ENCODE measurements at regions not wholly inside any gene's neighbourhood (a gene's known extent, or its start where the extent isn't known, plus 50 kb on each side); places are given as distances from the start of the nearest gene placed in this dataset.

DNA sequence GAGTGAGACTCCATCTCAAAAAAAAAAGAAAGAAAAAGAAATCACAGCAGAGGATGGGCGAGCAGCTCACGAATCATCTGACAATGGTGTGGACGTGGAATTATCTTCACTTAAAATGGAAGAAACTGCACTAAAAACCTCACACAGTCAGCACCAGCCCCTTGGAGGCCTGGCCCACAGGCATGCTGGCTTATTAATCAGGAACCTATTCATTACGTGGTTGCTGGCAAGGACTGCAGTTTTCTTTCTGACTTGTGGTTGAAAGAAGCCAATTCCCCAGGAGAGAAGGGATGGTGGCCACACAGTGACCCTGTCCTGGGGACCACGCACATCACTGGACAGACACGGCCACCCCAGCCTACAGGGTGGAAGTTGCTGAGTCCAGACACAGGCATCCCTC is 401.1 kb downstream of the CTTN start:
- no peaks in the 10 kb centered on the region for H3K36me3 ChIP-seq (ENCODE audit: low read length)
- no peak overlapping the region for H3K9ac ChIP-seq (ENCODE audit: low read length)
- TF ChIP-seq, protein P1, sequence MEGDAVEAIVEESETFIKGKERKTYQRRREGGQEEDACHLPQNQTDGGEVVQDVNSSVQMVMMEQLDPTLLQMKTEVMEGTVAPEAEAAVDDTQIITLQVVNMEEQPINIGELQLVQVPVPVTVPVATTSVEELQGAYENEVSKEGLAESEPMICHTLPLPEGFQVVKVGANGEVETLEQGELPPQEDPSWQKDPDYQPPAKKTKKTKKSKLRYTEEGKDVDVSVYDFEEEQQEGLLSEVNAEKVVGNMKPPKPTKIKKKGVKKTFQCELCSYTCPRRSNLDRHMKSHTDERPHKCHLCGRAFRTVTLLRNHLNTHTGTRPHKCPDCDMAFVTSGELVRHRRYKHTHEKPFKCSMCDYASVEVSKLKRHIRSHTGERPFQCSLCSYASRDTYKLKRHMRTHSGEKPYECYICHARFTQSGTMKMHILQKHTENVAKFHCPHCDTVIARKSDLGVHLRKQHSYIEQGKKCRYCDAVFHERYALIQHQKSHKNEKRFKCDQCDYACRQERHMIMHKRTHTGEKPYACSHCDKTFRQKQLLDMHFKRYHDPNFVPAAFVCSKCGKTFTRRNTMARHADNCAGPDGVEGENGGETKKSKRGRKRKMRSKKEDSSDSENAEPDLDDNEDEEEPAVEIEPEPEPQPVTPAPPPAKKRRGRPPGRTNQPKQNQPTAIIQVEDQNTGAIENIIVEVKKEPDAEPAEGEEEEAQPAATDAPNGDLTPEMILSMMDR (IDR thresholded peaks at IDR 0.05; ENCODE audit: insufficient read depth, low read length, poor library complexity, severe bottlenecking) = no peak
- TF ChIP-seq EZH2phosphoT487 (conservative IDR thresholded peaks at IDR 0.05; ENCODE audit: low read length) = no peak
- H3K27ac ChIP-seq (ENCODE audit: low read depth, low read length) = no peak overlapping the region
- no peaks in the 10 kb centered on the region for H3K27me3 ChIP-seq (ENCODE audit: low read length)
- no peaks in the 10 kb centered on the region for H3F3A ChIP-seq (ENCODE audit: insufficient read depth)
- H3K4me3 ChIP-seq (ENCODE audit: insufficient read depth, low read length, poor library complexity, severe bottlenecking) = no peak overlapping the region
- no peaks in the 10 kb centered on the region for H3K9me3 ChIP-seq (ENCODE audit: insufficient read depth, low read length)
- no peaks in the 10 kb centered on the region for H4K20me1 ChIP-seq (ENCODE audit: low read depth, low read length)
- no peaks in the 10 kb centered on the region for H3K9me2 ChIP-seq (replicated peaks; ENCODE audit: insufficient read depth, low read length)
- no peak overlapping the region for H2AFZ ChIP-seq (ENCODE audit: low read depth, low read length, severe bottlenecking)
- H3K4me2 ChIP-seq (ENCODE audit: low read depth, low read length, poor library complexity, severe bottlenecking) = no peak overlapping the region
- no peaks in the 10 kb centered on the region for H3K79me2 ChIP-seq (ENCODE audit: insufficient read depth, low read length)

DNA sequence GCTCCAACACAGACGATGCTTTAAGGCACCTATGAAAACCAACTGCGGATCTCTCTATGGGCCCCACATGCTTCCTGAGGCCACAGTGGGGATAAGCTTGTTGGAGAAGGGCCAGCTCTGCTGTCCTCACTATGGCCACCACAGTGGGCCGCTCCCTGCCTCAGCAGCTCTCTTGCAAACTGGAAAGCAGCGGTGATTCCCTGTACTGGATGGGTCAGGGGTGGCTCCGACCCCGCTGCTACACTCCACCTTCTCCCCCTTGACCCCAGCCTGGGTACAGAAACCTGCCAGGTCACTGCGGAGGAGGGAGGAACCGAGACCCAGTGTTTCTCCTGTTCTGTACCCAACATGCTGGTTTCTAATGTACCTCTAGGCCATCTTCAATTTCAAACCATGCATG is 403.9 kb downstream of the CTTN start:
- no peaks in the 10 kb centered on the region for H3K27me3 ChIP-seq (ENCODE audit: low read length)
- H2AFZ ChIP-seq (ENCODE audit: low read depth, low read length, severe bottlenecking) = no peak overlapping the region
- H3K9me3 ChIP-seq (ENCODE audit: insufficient read depth, low read length) = no peaks in the 10 kb centered on the region
- no peaks in the 10 kb centered on the region for H3K36me3 ChIP-seq (ENCODE audit: low read length)
- TF ChIP-seq, protein P1 (IDR thresholded peaks at IDR 0.05; ENCODE audit: insufficient read depth, low read length, poor library complexity, severe bottlenecking) = no peak
- no peak for TF ChIP-seq EZH2phosphoT487 (conservative IDR thresholded peaks at IDR 0.05; ENCODE audit: low read length)
- no peak overlapping the region for H3K4me3 ChIP-seq (ENCODE audit: insufficient read depth, low read length, poor library complexity, severe bottlenecking)
- no peaks in the 10 kb centered on the region for H3K9me2 ChIP-seq (replicated peaks; ENCODE audit: insufficient read depth, low read length)
- no peak overlapping the region for H3K9ac ChIP-seq (ENCODE audit: low read length)
- no peaks in the 10 kb centered on the region for H3F3A ChIP-seq (ENCODE audit: insufficient read depth)
- H3K4me2 ChIP-seq (ENCODE audit: low read depth, low read length, poor library complexity, severe bottlenecking) = no peak overlapping the region
- H3K79me2 ChIP-seq (ENCODE audit: insufficient read depth, low read length) = no peaks in the 10 kb centered on the region
- H3K27ac ChIP-seq (ENCODE audit: low read depth, low read length) = no peak overlapping the region
- no peaks in the 10 kb centered on the region for H4K20me1 ChIP-seq (ENCODE audit: low read depth, low read length)

DNA sequence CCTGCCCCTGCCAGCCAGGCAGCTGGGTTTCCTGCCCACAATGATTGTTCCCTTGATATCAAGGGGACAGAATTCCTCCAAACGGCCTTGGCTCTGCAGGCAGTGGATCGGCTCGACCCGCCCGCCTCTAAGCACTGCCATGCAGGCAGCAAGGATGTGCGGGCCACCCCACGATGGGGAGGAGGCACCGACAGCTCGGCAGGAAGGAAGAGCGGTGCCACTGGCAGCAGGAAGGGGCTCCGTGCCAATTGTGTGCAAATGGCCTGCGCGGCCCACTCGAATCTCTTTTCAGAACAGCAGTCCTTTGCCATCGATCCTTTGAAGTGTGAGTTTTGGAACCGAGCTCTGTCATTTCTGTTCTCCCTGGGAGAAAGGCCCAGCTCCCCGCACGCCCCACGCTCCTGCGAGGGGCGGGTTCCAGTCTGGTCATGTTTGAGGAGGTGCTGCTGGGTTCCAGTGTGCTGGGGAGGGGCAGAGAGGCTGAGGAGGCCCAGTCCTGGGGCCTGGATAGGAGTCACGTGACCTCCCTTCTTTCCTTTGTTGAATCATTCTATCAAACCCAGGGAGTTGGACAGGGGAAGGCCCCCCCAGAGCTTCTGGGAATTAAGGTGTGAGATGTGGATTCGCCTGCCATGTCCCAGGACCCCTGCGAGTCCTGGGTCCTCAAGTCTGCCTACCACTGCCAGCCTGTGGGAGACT is 406.0 kb downstream of the CTTN start:
- TF ChIP-seq, protein P1 (IDR thresholded peaks at IDR 0.05; ENCODE audit: insufficient read depth, low read length, poor library complexity, severe bottlenecking) = no peak
- TF ChIP-seq EZH2phosphoT487 (conservative IDR thresholded peaks at IDR 0.05; ENCODE audit: low read length) = no peak
- H3K4me3 ChIP-seq (ENCODE audit: insufficient read depth, low read length, poor library complexity, severe bottlenecking) = no peak overlapping the region
- no peak overlapping the region for H3K27ac ChIP-seq (ENCODE audit: low read depth, low read length)

More for the DNA sequence above, 406.0 kb downstream of the CTTN start:
- Histone ChIP-seq H3K9ac (ENCODE audit: low read length) (no peak overlapping the region), H3K36me3 (ENCODE audit: low read length) (no peaks in the 10 kb centered on the region), H3K79me2 (ENCODE audit: insufficient read depth, low read length) (no peaks in the 10 kb centered on the region), H3F3A (ENCODE audit: insufficient read depth) (no peaks in the 10 kb centered on the region), H3K4me2 (ENCODE audit: low read depth, low read length, poor library complexity, severe bottlenecking) (no peak overlapping the region), H3K9me2 (replicated peaks; ENCODE audit: insufficient read depth, low read length) (no peaks in the 10 kb centered on the region), H4K20me1 (ENCODE audit: low read depth, low read length) (no peaks in the 10 kb centered on the region), H2AFZ (ENCODE audit: low read depth, low read length, severe bottlenecking) (no peak overlapping the region), H3K27me3 (ENCODE audit: low read length) (no peaks in the 10 kb centered on the region), H3K9me3 (ENCODE audit: insufficient read depth, low read length) (no peaks in the 10 kb centered on the region)
